ENCODE measurements at regions not wholly inside any gene's neighbourhood (a gene's known extent, or its start where the extent isn't known, plus 50 kb on each side); places are given as distances from the start of the nearest gene placed in this dataset.
"Not testable (repeated sequence)": the region's sequence is repeated elsewhere in the genome, so short reads cannot be mapped to it uniquely, and the experiment has no call there.

GRCh38 chr13:90510319-90510718, 837.2 kb upstream of the MIR17HG start:
- intact Hi-C loops (cut with DNase I, micrococcal nuclease): no loop called here
- DNase-seq: no peak
- ATAC-seq: no peak

DNA sequence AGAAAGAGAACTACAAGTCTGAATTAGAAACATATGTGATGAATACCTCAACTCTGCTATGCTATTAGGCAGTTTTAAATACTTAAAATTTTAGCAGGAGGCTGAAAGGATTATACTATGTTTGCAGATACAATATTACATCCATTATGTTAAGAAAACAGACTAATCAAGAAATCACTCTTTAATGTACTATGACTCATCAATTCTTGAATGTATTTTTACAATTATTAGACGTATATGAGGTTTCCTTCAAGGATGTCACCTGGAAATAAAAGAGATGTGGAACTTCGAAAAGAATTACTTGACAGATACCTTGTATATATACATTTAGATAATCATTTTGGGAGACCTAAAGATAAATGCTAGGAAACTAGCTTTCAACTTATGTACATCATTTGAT, 835.6 kb upstream of the MIR17HG start:
- intact Hi-C loops (cut with DNase I, micrococcal nuclease): no loop called here
- ATAC-seq: no peak
- DNase-seq: no peak

- DNase-seq; ATAC-seq; intact Hi-C loops (cut with DNase I, micrococcal nuclease): not testable (repeated sequence)
Observed at GRCh38 chr13:90514712-90515111, 832.8 kb upstream of the MIR17HG start.

- intact Hi-C loops (cut with DNase I, micrococcal nuclease): no loop called here
- ATAC-seq (no peak), DNase-seq (no peak)
Observed at GRCh38 chr13:90518417-90518816, 829.1 kb upstream of the MIR17HG start.

GRCh38 chr13:90519157-90519556, 828.3 kb upstream of the MIR17HG start:
- intact Hi-C loops (cut with DNase I, micrococcal nuclease): no loop called here
- DNase-seq: no peak
- no peak for ATAC-seq

DNA sequence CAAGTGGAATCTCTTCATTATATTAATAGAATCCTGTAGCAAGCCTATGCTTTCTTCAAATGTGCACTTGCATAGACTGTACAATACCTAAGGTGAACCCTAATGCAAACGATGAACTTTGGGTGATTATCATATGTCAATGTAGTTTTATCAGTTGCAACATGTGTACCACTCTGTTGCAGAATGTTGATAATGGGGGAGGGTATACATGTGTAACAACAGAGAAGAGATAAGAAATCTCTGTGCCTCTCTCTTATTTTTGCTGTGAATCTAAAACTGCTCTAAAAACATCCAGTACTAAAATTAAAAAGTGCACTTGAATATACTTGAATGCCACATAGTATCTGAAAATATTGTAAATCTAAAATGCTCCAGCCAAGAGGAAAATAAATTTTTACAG, 820.8 kb upstream of the MIR17HG start:
- intact Hi-C loops (cut with DNase I, micrococcal nuclease): no loop called here
- DNase-seq: no peak
- no peak for ATAC-seq

DNA sequence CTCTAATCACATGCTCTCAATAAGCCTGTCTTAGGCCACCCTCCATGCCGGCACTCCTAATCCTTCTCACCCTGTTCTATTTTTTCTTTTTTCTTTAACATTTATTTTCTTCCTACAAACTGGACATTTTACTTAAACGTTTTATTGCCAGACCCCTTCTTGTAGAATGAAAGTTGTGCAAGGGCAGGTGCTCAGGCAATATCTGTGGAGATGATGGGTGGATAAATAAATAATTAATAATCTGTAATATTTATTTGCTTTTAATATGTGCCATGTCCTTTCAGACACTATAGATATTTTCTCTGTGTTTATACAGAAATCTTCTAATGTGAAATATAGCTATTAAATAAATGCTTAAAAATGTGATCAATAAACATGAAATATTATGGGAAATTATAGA, 815.7 kb upstream of the MIR17HG start:
- intact Hi-C loops (cut with DNase I, micrococcal nuclease): no loop called here
- no peak for ATAC-seq
- DNase-seq: no peak

DNA sequence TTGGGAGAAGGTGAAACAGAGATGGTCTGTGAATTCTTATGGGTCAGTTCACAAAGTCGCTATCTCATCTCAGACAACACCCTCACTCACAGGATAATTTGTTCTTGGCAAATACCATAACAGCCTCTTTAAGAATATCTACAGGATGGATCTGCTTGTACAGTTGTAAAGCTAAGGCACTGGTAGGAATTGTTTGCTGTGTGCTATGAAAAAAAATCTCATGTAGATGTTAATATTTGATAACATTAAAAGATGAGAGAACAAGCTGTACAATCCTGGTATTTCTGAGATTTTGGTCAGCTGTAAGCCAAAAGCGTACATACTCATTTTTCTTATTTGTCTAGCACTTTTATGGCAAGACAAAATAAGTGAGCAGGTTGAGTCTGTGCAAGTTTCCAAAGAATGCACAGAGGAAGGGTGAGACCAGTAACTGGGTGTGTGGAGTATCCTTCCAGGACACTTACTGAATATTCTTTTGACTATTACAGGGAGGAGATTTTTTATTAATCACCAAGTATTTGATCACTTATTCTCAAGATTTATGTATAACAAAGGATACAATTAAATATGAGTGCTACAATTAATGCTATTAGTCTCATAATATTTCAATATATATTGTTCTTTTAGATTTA, 814.5 kb upstream of the MIR17HG start:
- intact Hi-C loops (cut with DNase I, micrococcal nuclease): no loop called here
- DNase-seq (no peak), ATAC-seq (no peak)

- no peak for ATAC-seq
- DNase-seq: no peak
- intact Hi-C loops (cut with DNase I, micrococcal nuclease): no loop called here
Observed at GRCh38 chr13:90533866-90534265, 813.6 kb upstream of the MIR17HG start.

DNA sequence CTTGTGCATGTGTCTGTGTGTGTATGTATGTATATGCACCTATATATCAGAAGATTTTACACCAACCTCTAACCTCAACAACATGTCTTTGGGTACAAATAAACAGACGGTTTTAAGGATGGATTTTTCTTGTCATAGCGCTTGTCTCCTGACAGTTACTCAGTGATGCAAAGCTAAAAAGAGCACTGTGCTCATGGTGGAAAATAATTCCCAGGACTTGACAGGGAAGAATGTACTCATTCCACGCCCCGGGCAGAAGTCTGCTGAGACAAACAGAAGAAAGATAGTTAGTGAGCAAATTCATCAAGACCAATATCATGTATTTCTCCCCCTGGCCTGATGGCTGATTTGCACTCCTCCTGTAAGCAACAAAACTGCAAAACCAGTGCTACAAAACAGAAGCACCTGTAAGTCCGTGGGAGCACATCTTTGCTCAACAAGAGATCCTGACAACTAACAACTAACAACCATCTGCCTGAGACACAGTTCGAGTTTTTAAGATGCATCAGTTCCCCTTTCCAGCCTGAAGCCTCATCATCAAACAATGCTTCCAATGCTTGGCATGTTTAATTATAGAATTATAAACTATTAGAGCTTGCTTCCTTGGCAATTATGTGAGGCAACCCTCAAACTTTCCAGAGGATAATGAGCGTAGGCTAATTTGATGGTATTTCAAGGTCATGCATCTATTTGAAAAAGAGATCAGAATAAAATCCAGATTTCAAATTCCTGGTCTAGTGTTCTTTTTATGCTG, 812.7 kb upstream of the MIR17HG start:
- DNase-seq (no peak), ATAC-seq (no peak)
- intact Hi-C loops (cut with DNase I, micrococcal nuclease): no loop called here

DNA sequence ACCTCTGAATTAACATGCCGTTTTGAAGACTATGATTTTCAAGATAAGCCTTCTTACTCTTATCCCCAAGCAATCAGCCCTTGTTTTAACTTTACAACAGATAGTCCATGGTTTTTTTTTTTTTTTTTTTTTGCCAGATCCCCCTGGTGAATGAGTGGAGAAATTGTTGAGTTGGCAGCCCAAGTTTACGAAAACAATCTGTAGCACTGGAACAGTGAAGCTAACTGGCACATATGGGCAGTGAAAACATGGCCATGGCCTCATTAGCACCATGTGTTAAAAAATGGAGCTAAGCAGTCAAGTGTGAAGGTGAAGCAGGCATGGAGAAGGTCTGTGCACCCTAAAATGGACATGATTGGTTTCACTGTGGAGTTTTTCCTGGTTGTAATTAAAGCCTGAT, 812.1 kb upstream of the MIR17HG start:
- no peak for ATAC-seq
- intact Hi-C loops (cut with DNase I, micrococcal nuclease): no loop called here
- no peak for DNase-seq

GRCh38 chr13:90538063-90538462, 809.4 kb upstream of the MIR17HG start:
- no peak for DNase-seq
- no peak for ATAC-seq
- intact Hi-C loops (cut with DNase I, micrococcal nuclease): no loop called here

- ATAC-seq (no peak), DNase-seq (no peak)
- intact Hi-C loops (cut with DNase I, micrococcal nuclease): no loop called here
Observed at GRCh38 chr13:90541346-90541745, 806.1 kb upstream of the MIR17HG start.

GRCh38 chr13:90542959-90543505, 804.5 kb upstream of the MIR17HG start:
- intact Hi-C loops (cut with DNase I, micrococcal nuclease): no loop called here
- ATAC-seq (no peak), DNase-seq (no peak)

- no peak for ATAC-seq
- DNase-seq: no peak
- intact Hi-C loops (cut with DNase I, micrococcal nuclease): no loop called here
Observed at GRCh38 chr13:90545070-90545840, 802.2 kb upstream of the MIR17HG start.

DNA sequence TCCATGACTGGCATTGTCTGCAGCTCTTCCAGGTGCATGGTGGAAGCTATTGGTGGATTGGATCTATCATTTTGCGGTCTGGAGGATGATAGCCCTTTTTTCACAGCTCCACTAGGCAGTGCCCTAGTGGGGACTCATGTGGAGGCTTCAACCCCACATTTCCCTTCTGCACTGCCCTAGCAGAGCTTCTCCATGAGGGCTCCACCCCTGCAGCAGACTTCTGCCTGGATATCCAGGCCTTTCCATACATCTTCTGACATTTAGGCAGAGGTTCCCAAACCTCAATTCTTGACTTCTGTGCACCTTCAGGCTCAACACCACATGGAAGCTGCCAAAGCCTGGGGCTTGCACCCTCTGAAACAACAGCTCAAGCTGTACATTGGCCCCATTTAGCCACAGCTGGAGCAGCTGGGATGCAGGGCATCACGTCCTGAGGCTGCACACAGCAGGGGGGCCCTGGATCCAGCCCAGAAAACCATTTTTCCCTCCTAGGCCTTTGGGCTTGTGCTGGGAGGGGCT, 800.2 kb upstream of the MIR17HG start:
- intact Hi-C loops (cut with DNase I, micrococcal nuclease): no loop called here
- ATAC-seq (no peak), DNase-seq (no peak)

DNA sequence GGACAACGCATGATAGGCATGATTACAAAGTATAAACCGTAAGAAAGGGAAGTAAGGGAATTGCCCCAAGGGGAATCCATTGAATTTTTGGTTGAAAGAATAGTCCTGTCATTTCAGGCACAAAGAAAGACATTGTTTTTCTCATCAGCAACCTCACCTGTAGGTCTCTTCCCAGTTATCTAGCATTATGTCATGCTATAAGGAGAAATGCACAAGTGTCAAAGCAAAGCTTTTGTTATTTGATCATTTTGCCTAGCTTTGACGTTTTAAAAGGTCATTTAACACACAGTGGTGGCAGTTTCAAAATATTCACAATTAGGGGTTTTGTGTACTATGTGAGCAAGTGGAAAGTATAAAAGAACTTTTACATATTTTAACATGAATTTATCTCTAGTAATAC, 796.2 kb upstream of the MIR17HG start:
- intact Hi-C loops (cut with DNase I, micrococcal nuclease): no loop called here
- ATAC-seq (no peak), DNase-seq (no peak)

DNA sequence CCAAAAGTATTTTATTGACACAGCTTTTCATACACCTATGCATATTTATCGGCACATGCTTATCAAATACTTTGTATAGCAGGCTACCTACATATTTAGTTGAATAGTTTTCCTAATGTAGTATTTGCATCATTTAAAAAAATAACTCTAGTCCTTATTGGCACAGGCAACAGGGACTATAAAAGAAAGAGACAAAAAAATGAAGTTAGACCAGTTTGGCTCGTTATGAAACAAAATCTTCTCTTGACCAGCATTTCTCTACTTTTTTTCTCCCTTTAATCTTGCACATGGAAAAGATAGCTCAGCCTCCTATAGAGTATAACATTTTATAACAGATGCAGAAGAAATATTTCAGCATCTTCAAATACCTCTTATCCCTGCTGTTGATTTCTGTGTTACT, 794.8 kb upstream of the MIR17HG start:
- ATAC-seq (no peak), DNase-seq (no peak)
- intact Hi-C loops (cut with DNase I, micrococcal nuclease): no loop called here

DNA sequence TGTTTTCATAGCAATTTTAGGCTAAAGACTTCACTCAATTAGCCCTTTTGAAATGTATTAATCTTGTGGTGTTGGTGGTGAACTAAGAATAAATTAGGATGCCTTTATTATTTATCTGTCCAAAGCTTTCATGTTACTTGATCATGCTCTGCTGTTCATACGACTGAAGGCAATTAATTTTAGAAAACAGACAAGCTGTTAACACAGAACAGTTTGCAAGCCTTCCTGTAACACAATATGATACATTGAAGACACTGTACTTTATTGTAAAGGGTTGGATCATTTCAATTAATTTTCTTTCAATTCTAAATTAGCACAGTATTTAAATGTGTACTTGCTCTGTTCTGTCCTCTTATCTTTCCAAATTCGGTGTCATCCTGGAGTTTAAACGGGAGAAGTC, 794.3 kb upstream of the MIR17HG start:
- ATAC-seq (no peak), DNase-seq (no peak)
- intact Hi-C loops (cut with DNase I, micrococcal nuclease): no loop called here

- intact Hi-C loops (cut with DNase I, micrococcal nuclease): no loop called here
- no peak for DNase-seq
- ATAC-seq: no peak
Observed at GRCh38 chr13:90557626-90558025, 789.9 kb upstream of the MIR17HG start.

Data from left colon (tissue), 2 donors.